Chondrocyte (in vitro differentiated cells): ENCODE measurements at regions not wholly inside any gene's neighbourhood (a gene's known extent, or its start where the extent isn't known, plus 50 kb on each side); places are given as distances from the start of the nearest gene placed in this dataset.

Experiments
- DNase-seq: peaks from one replicate; pipeline ENCODE4 v3.0.0; 2021; ENCODE audit warnings: mixed read lengths, low spot score
- H3K27ac Mint-ChIP-seq: one replicate; pipeline ENCODE4 v1.8.0; 2021; ENCODE audit warnings: mild to moderate bottlenecking, moderate library complexity, mixed read lengths; ENCODE audit not compliant: unreplicated experiment
- H3K27me3 Mint-ChIP-seq: 2 replicates; pipeline ENCODE4 v1.8.0; 2021; ENCODE audit warnings: low read depth, mixed read lengths
- H3K36me3 Mint-ChIP-seq: 2 replicates; pipeline ENCODE4 v1.8.0; 2021; ENCODE audit warnings: low read depth, mixed read lengths
- H3K4me1 Mint-ChIP-seq: 2 replicates; pipeline ENCODE4 v1.8.0; 2021; ENCODE audit warnings: low read depth, mild to moderate bottlenecking, mixed read lengths
- H3K4me3 Mint-ChIP-seq: one replicate; pipeline ENCODE4 v1.8.0; 2021; ENCODE audit warnings: mild to moderate bottlenecking, moderate library complexity, mixed read lengths; ENCODE audit not compliant: unreplicated experiment
- H3K9me3 Mint-ChIP-seq: 2 replicates; pipeline ENCODE4 v1.8.0; 2021; ENCODE audit warnings: low read depth, mixed read lengths
- CTCF ChIP-seq: fragments of 200-600 bp; sonication (generic); IDR thresholded peaks from 2 replicates; pipeline ENCODE4 v1.5.0; 2021; ENCODE audit warnings: antibody characterized with exemption, mild to moderate bottlenecking, moderate library complexity

- H3K4me3 Mint-ChIP-seq = peak overlapping the region; percentile 23
- TF ChIP-seq CTCF = no peak
- no peaks in the 10 kb centered on the region for H3K9me3 Mint-ChIP-seq
- no peak for DNase-seq
- peaks cover 2% of the 10 kb centered on the region for H3K27me3 Mint-ChIP-seq
- H3K27ac Mint-ChIP-seq = peak overlapping the region; percentile 89
- peaks cover 34% of the 10 kb centered on the region for H3K4me1 Mint-ChIP-seq
- H3K36me3 Mint-ChIP-seq = no peaks in the 10 kb centered on the region
Observed at GRCh38 chr11:45411228-45411946, 125.2 kb upstream of the SYT13 start.

GRCh38 chr11:45410391-45411227, 124.5 kb upstream of the SYT13 start:
- Mint-ChIP-seq H3K9me3 (no peaks in the 10 kb centered on the region), H3K36me3 (no peaks in the 10 kb centered on the region), H3K4me3 (no peak overlapping the region), H3K27ac (no peak overlapping the region), H3K27me3 (peaks cover 2% of the 10 kb centered on the region), H3K4me1 (peaks cover 34% of the 10 kb centered on the region)
- no peak for DNase-seq
- no peak for TF ChIP-seq CTCF

GRCh38 chr11:45409587-45409986, 123.4 kb upstream of the SYT13 start:
- TF ChIP-seq CTCF = no peak
- Mint-ChIP-seq H3K4me1 (peaks cover 34% of the 10 kb centered on the region), H3K4me3 (no peak overlapping the region), H3K27ac (no peak overlapping the region), H3K27me3 (peaks cover 6% of the 10 kb centered on the region), H3K9me3 (no peaks in the 10 kb centered on the region), H3K36me3 (no peaks in the 10 kb centered on the region)
- no peak for DNase-seq

GRCh38 chr11:45407226-45407625, 121.1 kb upstream of the SYT13 start:
- H3K9me3 Mint-ChIP-seq = no peaks in the 10 kb centered on the region

More at GRCh38 chr11:45407226-45407625, 121.1 kb upstream of the SYT13 start:
- DNase-seq = no peak
- TF ChIP-seq CTCF = no peak
- peaks cover 29% of the 10 kb centered on the region for H3K4me1 Mint-ChIP-seq
- H3K36me3 Mint-ChIP-seq = no peaks in the 10 kb centered on the region
- no peak overlapping the region for H3K4me3 Mint-ChIP-seq
- peaks cover 14% of the 10 kb centered on the region for H3K27me3 Mint-ChIP-seq
- no peak overlapping the region for H3K27ac Mint-ChIP-seq
